ENCODE measurements at regions not wholly inside any gene's neighbourhood (a gene's known extent, or its start where the extent isn't known, plus 50 kb on each side); places are given as distances from the start of the nearest gene placed in this dataset.

GRCh38 chr1:81437213-81437612, 363.5 kb upstream of the ADGRL2 start:
- Histone ChIP-seq H4K8ac (ENCODE audit: extremely low read depth, insufficient read depth, low read length) (no peak overlapping the region), H3K23me2 (ENCODE audit: low read depth, low read length) (no peaks in the 10 kb centered on the region), H3K4me2 (ENCODE audit: insufficient read depth in 1 of 2, low read depth in 2 of 2, low read length in 2 of 2) (no peak overlapping the region), H2BK12ac (ENCODE audit: low read depth, low read length) (no peak overlapping the region), H3K4ac (replicated peaks; ENCODE audit: insufficient read length, low read depth, low read length) (no peak overlapping the region), H3K9me3 (ENCODE audit: insufficient read depth in 2 of 2, low read depth in 1 of 2, low read length in 1 of 2) (no peaks in the 10 kb centered on the region), H3K18ac (ENCODE audit: extremely low read depth, low read length) (no peak overlapping the region), H3K36me3 (ENCODE audit: control insufficient read depth in 2 of 4, insufficient read depth in 4 of 4, low read length in 3 of 4) (no peaks in the 10 kb centered on the region), H4K20me1 (replicated peaks in 1 of 2; ENCODE audit: control insufficient read depth in 1 of 2, insufficient read depth in 2 of 2, low read length in 2 of 2) (no peaks in the 10 kb centered on the region), H3K14ac (ENCODE audit: insufficient read length) (no peak overlapping the region), H2BK120ac (replicated peaks; ENCODE audit: low read depth, low read length) (no peak overlapping the region), H2BK20ac (ENCODE audit: low read length) (no peak overlapping the region), H3K4me1 (replicated peaks in 1 of 4; ENCODE audit: control insufficient read depth in 3 of 4, insufficient read depth in 4 of 4, low read length in 3 of 4) (peaks cover 0 to 8% (median 7%) of the 10 kb centered on the region in 4 experiments; a peak in 5 of 7 replicates), H3K79me1 (ENCODE audit: low read depth, low read length) (no peaks in the 10 kb centered on the region), H3K27ac (ENCODE audit: low read depth, low read length) (no peak overlapping the region), H4K5ac (ENCODE audit: insufficient read length, low read depth, low read length) (no peak overlapping the region), H2AK5ac (ENCODE audit: low read depth, low read length) (no peak overlapping the region), H2BK15ac (ENCODE audit: low read length) (no peak overlapping the region), H3K27me3 (replicated peaks in 1 of 4; ENCODE audit: control insufficient read depth in 3 of 4, extremely low read depth in 1 of 4, insufficient read depth in 3 of 4, low read length in 3 of 4) (no peaks in the 10 kb centered on the region), H3K4me3 (ENCODE audit: extremely low read depth in 1 of 4, insufficient read depth in 2 of 4, low read depth in 3 of 4, low read length in 4 of 4) (no peak overlapping the region), H4K91ac (replicated peaks; ENCODE audit: insufficient read length, low read length) (no peak overlapping the region), H3K79me2 (ENCODE audit: control insufficient read depth in 1 of 2, insufficient read depth in 2 of 2, low read length in 2 of 2) (no peaks in the 10 kb centered on the region), H2BK5ac (ENCODE audit: low read depth, low read length) (no peak overlapping the region), H3K9ac (replicated peaks in 1 of 4; ENCODE audit: extremely low read depth in 1 of 4, low read depth in 3 of 4, low read length in 3 of 4) (no peak overlapping the region), H3K56ac (replicated peaks; ENCODE audit: insufficient read length, low read depth, low read length) (no peak overlapping the region), H3K23ac (ENCODE audit: insufficient read length) (no peak overlapping the region), H2AFZ (ENCODE audit: low read length) (no peak overlapping the region)
- 96% methylated on average over 1 of the region's 1 CpG; no CpG with 5 or more reads in 1 of the 2 experiments for WGBS, 2 experiments (ENCODE audit: extremely low coverage in 1 of 2, insufficient coverage in 1 of 2, insufficient read length in 1 of 2, insufficient replicate concordance in 2 of 2, low coverage in 1 of 2, low lambda C conversion rate in 2 of 2, missing lambda C conversion rate in 1 of 2)
- FAIRE-seq (no peak), DNase-seq (ENCODE audit: low read depth in 1 of 2, low spot score in 2 of 2) (no peak)
- ChIA-PET POLR2A (ENCODE audit: partially characterized antibody) (no interaction called here), CTCF (ENCODE audit: partially characterized antibody) (no interaction called here)
- no peak for TF ChIP-seq JUN (IDR thresholded peaks at IDR 0.05; ENCODE audit: low read depth, low read length)
- TF ChIP-seq EGR1 (IDR thresholded peaks at IDR 0.05; ENCODE audit: borderline replicate concordance, low read depth, low read length), result no peak
- no peak for TF ChIP-seq HDAC2 (IDR thresholded peaks at IDR 0.05; ENCODE audit: borderline replicate concordance in 1 of 2, low read depth in 2 of 2, low read length in 2 of 2)
- TF ChIP-seq RAD21 (IDR thresholded peaks at IDR 0.05 in 1 of 2, conservative IDR thresholded peaks at IDR 0.05 in 1 of 2; ENCODE audit: low read depth in 2 of 2, low read length in 2 of 2), result no peak
- TF ChIP-seq TAF1 (IDR thresholded peaks at IDR 0.05; ENCODE audit: low read depth, low read length), result no peak
- TF ChIP-seq SUZ12 (IDR thresholded peaks at IDR 0.05; ENCODE audit: low read length), result no peak

Data from H1 (cell line).